ENCODE measurements at regions not wholly inside any gene's neighbourhood (a gene's known extent, or its start where the extent isn't known, plus 50 kb on each side); places are given as distances from the start of the nearest gene placed in this dataset.

DNA sequence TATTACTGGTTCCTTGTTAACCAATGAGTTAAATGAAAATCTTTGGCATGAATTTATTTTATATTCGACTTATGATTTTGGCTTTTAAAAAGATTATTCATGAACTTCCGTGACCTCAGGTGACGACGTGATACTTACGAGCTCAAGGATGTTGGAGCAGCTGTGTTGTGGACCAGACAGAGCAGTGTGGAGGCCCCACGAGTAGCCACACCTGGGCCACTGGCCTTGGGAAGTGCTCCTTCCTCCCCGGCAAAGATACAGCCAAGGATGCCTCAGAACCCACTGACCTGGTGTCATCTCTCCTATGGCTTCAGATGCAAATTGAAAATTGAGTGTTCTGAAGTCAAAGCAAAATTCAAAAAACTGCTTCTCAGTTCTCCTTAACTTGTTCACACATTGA is 147.5 kb upstream of the PPP2R2D start:
- Mint-ChIP-seq H3K36me3 (ENCODE audit: low read depth) (no peaks in the 10 kb centered on the region), H3K27me3 (ENCODE audit: low read depth) (no peaks in the 10 kb centered on the region), H3K9me3 (no peaks in the 10 kb centered on the region), H3K4me1 (ENCODE audit: low read depth) (no peaks in the 10 kb centered on the region), H3K4me3 (no peak overlapping the region), H3K27ac (no peak overlapping the region)

- H3K36me3 Mint-ChIP-seq (ENCODE audit: low read depth) = no peaks in the 10 kb centered on the region
- no peaks in the 10 kb centered on the region for H3K4me1 Mint-ChIP-seq (ENCODE audit: low read depth)
- no peak overlapping the region for H3K27ac Mint-ChIP-seq
- H3K9me3 Mint-ChIP-seq = no peaks in the 10 kb centered on the region
- H3K27me3 Mint-ChIP-seq (ENCODE audit: low read depth) = no peaks in the 10 kb centered on the region
- no peak overlapping the region for H3K4me3 Mint-ChIP-seq
These were observed 145.6 kb upstream of the PPP2R2D start for GRCh38 chr10:131755200-131755599.

- Mint-ChIP-seq H3K36me3 (ENCODE audit: low read depth) (no peaks in the 10 kb centered on the region), H3K4me1 (ENCODE audit: low read depth) (no peaks in the 10 kb centered on the region), H3K4me3 (no peak overlapping the region), H3K27ac (no peak overlapping the region), H3K9me3 (no peaks in the 10 kb centered on the region), H3K27me3 (ENCODE audit: low read depth) (peaks cover 3% of the 10 kb centered on the region)
These were observed 143.3 kb upstream of the PPP2R2D start for GRCh38 chr10:131757285-131758058.

GRCh38 chr10:131758062-131758938 is 142.5 kb upstream of the PPP2R2D start:
- Mint-ChIP-seq H3K9me3 (no peaks in the 10 kb centered on the region), H3K27me3 (ENCODE audit: low read depth) (peaks cover 3% of the 10 kb centered on the region), H3K4me1 (ENCODE audit: low read depth) (no peaks in the 10 kb centered on the region), H3K36me3 (ENCODE audit: low read depth) (no peaks in the 10 kb centered on the region), H3K4me3 (no peak overlapping the region), H3K27ac (no peak overlapping the region)

DNA sequence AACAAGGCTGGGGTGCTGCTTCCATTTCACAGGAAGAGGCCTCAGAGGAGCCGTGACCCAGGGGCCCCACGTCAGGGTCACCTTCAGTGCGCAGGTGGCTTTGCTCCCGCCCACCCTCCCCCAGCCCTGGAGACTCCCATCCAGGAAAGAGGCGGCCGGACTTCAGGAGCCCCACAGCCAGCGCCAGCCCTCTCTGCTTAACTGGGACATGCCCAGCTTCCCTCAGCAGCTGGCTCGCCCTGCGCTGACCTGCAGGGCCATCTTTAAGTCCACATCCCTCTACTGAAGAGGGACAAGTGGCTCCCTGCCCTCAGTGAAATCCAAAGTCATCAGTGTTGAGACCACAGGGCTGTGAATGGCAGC is 141.9 kb upstream of the PPP2R2D start:
- H3K9me3 Mint-ChIP-seq = no peaks in the 10 kb centered on the region
- no peak overlapping the region for H3K4me3 Mint-ChIP-seq
- no peaks in the 10 kb centered on the region for H3K4me1 Mint-ChIP-seq (ENCODE audit: low read depth)
- H3K27me3 Mint-ChIP-seq (ENCODE audit: low read depth) = peaks cover 4% of the 10 kb centered on the region
- no peak overlapping the region for H3K27ac Mint-ChIP-seq
- no peaks in the 10 kb centered on the region for H3K36me3 Mint-ChIP-seq (ENCODE audit: low read depth)

GRCh38 chr10:131759347-131759746 is 141.5 kb upstream of the PPP2R2D start:
- Mint-ChIP-seq H3K27me3 (ENCODE audit: low read depth) (peaks cover 8% of the 10 kb centered on the region), H3K4me3 (no peak overlapping the region), H3K27ac (no peak overlapping the region), H3K9me3 (no peaks in the 10 kb centered on the region), H3K4me1 (ENCODE audit: low read depth) (no peaks in the 10 kb centered on the region), H3K36me3 (ENCODE audit: low read depth) (no peaks in the 10 kb centered on the region)

GRCh38 chr10:131760416-131761166 is 140.2 kb upstream of the PPP2R2D start:
- peaks cover 9% of the 10 kb centered on the region for H3K27me3 Mint-ChIP-seq (ENCODE audit: low read depth)
- no peaks in the 10 kb centered on the region for H3K9me3 Mint-ChIP-seq
- H3K36me3 Mint-ChIP-seq (ENCODE audit: low read depth) = no peaks in the 10 kb centered on the region
- no peaks in the 10 kb centered on the region for H3K4me1 Mint-ChIP-seq (ENCODE audit: low read depth)
- no peak overlapping the region for H3K4me3 Mint-ChIP-seq
- no peak overlapping the region for H3K27ac Mint-ChIP-seq

DNA sequence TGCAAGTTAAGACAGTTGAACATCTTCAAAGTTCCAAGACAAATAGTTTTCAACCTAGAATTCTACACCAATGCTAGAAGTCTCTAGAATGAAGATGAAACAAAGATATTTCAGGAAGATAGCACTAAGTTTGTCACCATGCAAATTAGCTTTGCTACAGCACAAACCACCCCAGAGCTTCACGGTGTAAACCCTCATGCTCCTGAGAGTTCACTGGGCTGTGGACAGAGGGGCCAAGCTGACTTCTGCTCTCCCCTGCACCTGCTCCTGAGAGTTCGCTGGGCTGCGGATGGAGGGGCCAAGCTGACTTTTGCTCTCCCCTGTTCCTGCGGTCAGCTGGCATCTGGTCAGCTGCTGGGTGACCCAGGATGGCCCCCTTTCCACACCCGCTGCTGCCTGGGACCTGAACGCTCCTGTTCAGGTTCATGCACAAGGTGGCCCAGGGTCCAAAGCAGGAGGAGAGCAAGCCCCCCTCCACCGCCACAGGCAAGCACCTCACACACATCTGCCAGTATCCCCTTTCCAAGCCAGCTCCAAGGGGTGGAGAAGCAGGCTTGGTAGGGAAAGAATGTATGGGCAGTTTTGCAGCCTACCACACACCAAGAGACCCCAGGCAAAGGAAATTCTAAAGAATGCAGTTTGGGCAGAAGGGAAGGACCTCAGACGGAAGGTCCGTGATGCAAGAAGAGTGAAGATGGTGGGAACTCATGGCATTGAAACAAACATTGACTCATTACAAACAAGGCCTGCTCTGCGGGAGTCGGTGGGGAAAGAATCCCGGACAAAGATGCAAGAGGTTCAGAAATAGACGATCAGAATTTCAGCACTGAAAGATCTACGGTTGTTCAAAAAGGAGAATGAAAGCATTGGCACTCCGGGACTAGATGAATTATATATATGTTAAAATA is 137.8 kb upstream of the PPP2R2D start:
- H3K4me1 Mint-ChIP-seq (ENCODE audit: low read depth) = no peaks in the 10 kb centered on the region
- H3K9me3 Mint-ChIP-seq = no peaks in the 10 kb centered on the region
- H3K27ac Mint-ChIP-seq = no peak overlapping the region
- peaks cover 9% of the 10 kb centered on the region for H3K27me3 Mint-ChIP-seq (ENCODE audit: low read depth)
- H3K36me3 Mint-ChIP-seq (ENCODE audit: low read depth) = no peaks in the 10 kb centered on the region
- no peak overlapping the region for H3K4me3 Mint-ChIP-seq

GRCh38 chr10:131764929-131765328 is 135.9 kb upstream of the PPP2R2D start:
- no peaks in the 10 kb centered on the region for H3K9me3 Mint-ChIP-seq
- H3K4me3 Mint-ChIP-seq = no peak overlapping the region
- H3K27me3 Mint-ChIP-seq (ENCODE audit: low read depth) = peaks cover 9% of the 10 kb centered on the region
- no peak overlapping the region for H3K27ac Mint-ChIP-seq
- H3K4me1 Mint-ChIP-seq (ENCODE audit: low read depth) = no peaks in the 10 kb centered on the region
- H3K36me3 Mint-ChIP-seq (ENCODE audit: low read depth) = no peaks in the 10 kb centered on the region

DNA sequence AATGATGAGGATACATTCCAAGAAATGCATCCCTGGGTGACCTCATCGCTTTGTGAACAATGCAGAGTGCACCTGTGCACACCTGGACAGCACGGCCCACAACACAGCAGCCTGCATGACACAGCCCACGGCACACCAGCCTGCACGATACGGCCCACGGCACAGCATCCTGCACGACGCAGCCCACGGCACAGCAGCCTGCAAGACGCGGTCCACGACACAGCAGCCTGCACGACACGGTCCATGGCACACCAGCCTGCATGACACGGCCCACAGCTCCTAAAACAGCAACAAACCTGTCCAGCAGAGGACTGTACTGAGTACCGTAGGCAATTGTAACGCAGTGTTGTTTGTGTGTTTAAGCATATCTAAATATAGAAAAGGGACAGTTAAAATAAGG is 134.7 kb upstream of the PPP2R2D start:
- H3K36me3 Mint-ChIP-seq (ENCODE audit: low read depth) = no peaks in the 10 kb centered on the region
- H3K27ac Mint-ChIP-seq = no peak overlapping the region
- H3K4me1 Mint-ChIP-seq (ENCODE audit: low read depth) = no peaks in the 10 kb centered on the region
- H3K9me3 Mint-ChIP-seq = no peaks in the 10 kb centered on the region
- peaks cover 5% of the 10 kb centered on the region for H3K27me3 Mint-ChIP-seq (ENCODE audit: low read depth)
- H3K4me3 Mint-ChIP-seq = no peak overlapping the region

- Mint-ChIP-seq H3K27me3 (ENCODE audit: low read depth) (peaks cover 5% of the 10 kb centered on the region), H3K4me3 (no peak overlapping the region), H3K4me1 (ENCODE audit: low read depth) (no peaks in the 10 kb centered on the region), H3K36me3 (ENCODE audit: low read depth) (no peaks in the 10 kb centered on the region), H3K27ac (no peak overlapping the region), H3K9me3 (no peaks in the 10 kb centered on the region)
These were observed 133.1 kb upstream of the PPP2R2D start for GRCh38 chr10:131767716-131768115.

GRCh38 chr10:131769571-131770410 is 131.0 kb upstream of the PPP2R2D start:
- Mint-ChIP-seq H3K36me3 (ENCODE audit: low read depth) (no peaks in the 10 kb centered on the region), H3K27ac (no peak overlapping the region), H3K4me3 (no peak overlapping the region), H3K4me1 (ENCODE audit: low read depth) (no peaks in the 10 kb centered on the region), H3K9me3 (no peaks in the 10 kb centered on the region), H3K27me3 (ENCODE audit: low read depth) (no peaks in the 10 kb centered on the region)

DNA sequence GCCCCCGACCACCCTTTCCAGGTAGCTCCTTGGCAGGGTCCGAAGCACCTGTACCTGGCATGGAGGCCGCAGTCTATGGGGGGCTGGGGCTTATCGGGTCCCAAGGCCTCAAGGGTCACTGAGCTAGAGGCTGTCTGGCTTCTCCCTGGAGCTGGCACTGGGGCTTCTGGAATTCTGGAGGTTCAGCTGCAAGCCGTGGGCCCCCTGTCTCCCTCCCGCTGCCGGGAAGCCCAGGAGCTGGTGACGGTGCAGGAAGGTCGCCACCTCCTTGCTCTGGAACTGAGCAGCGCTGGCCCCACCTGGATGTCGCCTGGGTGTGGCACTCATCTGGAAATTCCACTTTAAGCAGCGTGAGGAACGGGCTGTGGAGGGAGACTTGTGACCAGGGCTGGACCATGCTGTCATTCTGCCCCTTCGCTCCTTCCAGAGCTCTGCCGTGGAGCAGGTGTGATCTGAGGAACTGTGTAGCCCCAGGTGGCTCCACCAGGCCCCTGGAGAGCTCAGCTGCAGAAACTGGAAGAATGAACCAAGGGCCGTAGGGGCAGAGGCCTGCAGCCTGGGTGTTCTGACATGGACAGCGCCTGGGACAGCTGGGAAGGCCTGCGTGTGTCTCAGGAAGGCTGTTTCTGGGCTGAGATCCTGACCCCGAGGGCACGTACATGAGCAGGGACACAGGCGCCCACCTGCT is 129.7 kb upstream of the PPP2R2D start:
- Mint-ChIP-seq H3K4me1 (ENCODE audit: low read depth) (no peaks in the 10 kb centered on the region), H3K36me3 (ENCODE audit: low read depth) (no peaks in the 10 kb centered on the region), H3K9me3 (peaks cover 7% of the 10 kb centered on the region), H3K27me3 (ENCODE audit: low read depth) (no peaks in the 10 kb centered on the region), H3K4me3 (no peak overlapping the region), H3K27ac (no peak overlapping the region)
